ENCODE measurements at regions not wholly inside any gene's neighbourhood (a gene's known extent, or its start where the extent isn't known, plus 50 kb on each side); places are given as distances from the start of the nearest gene placed in this dataset.

- no peak for DNase-seq (ENCODE audit: low spot score)
- H3K36me3 ChIP-seq (ENCODE audit: control insufficient read depth in 4 of 4, insufficient read depth in 3 of 4, low read depth in 1 of 4, low read length in 3 of 4) = no peaks in the 10 kb centered on the region
Measured at GRCh38 chr2:198731842-198732399, 725.8 kb downstream of the SATB2 start.

GRCh38 chr2:198720266-198720665, 737.5 kb downstream of the SATB2 start:
- Histone ChIP-seq H3K4me3 (ENCODE audit: low read depth in 1 of 3, low read length in 3 of 3) (no peak overlapping the region), H3K9ac (ENCODE audit: low read depth in 1 of 2, low read length in 2 of 2) (no peak overlapping the region)
- 78% methylated on average over 3 of the region's 3 CpGs for WGBS
- TF ChIP-seq ATF3 (IDR thresholded peaks at IDR 0.05) = no peak
- TF ChIP-seq REST (IDR thresholded peaks at IDR 0.05) = no peak
- TF ChIP-seq FOXA1 (IDR thresholded peaks at IDR 0.05) = no peak
- no peak for TF ChIP-seq TAF1 (conservative IDR thresholded peaks at IDR 0.05)
- TF ChIP-seq YY1 (IDR thresholded peaks at IDR 0.05) = no peak
- TF ChIP-seq, protein P1, sequence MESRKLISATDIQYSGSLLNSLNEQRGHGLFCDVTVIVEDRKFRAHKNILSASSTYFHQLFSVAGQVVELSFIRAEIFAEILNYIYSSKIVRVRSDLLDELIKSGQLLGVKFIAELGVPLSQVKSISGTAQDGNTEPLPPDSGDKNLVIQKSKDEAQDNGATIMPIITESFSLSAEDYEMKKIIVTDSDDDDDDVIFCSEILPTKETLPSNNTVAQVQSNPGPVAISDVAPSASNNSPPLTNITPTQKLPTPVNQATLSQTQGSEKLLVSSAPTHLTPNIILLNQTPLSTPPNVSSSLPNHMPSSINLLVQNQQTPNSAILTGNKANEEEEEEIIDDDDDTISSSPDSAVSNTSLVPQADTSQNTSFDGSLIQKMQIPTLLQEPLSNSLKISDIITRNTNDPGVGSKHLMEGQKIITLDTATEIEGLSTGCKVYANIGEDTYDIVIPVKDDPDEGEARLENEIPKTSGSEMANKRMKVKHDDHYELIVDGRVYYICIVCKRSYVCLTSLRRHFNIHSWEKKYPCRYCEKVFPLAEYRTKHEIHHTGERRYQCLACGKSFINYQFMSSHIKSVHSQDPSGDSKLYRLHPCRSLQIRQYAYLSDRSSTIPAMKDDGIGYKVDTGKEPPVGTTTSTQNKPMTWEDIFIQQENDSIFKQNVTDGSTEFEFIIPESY (IDR thresholded peaks at IDR 0.05) = no peak
- TF ChIP-seq HNF4A (conservative IDR thresholded peaks at IDR 0.05) = no peak
- TF ChIP-seq EGR1 (IDR thresholded peaks at IDR 0.05; ENCODE audit: low read depth in 2 of 2) = no peak
- no peak for TF ChIP-seq JUND (IDR thresholded peaks at IDR 0.05)
- no peak for TF ChIP-seq RXRA (IDR thresholded peaks at IDR 0.05)
- TF ChIP-seq FOXA2 (IDR thresholded peaks at IDR 0.05) = no peak
- TF ChIP-seq MAX (IDR thresholded peaks at IDR 0.05) = no peak
- no peak for TF ChIP-seq RAD21 (IDR thresholded peaks at IDR 0.05)

More at GRCh38 chr2:198731842-198732399, 725.8 kb downstream of the SATB2 start:
- no peaks in the 10 kb centered on the region for H3K27me3 ChIP-seq (ENCODE audit: control insufficient read depth in 4 of 4, insufficient read depth in 4 of 4, low read length in 3 of 4)
- H3K4me3 ChIP-seq (ENCODE audit: low read depth in 1 of 3, low read length in 3 of 3) = no peak overlapping the region
- H3K4me1 ChIP-seq (ENCODE audit: control insufficient read depth in 4 of 4, insufficient read depth in 4 of 4, low read length in 3 of 4) = no peaks in the 10 kb centered on the region
- no peak overlapping the region for H3K27ac ChIP-seq (ENCODE audit: low read depth in 1 of 2, low read length in 2 of 2)
- no peaks in the 10 kb centered on the region for H3K9me3 ChIP-seq (ENCODE audit: control insufficient read depth in 4 of 4, low read length in 3 of 4)
- 61% methylated on average over 3 of the region's 3 CpGs for WGBS
- H3K9ac ChIP-seq (ENCODE audit: low read depth in 1 of 2, low read length in 2 of 2) = no peak overlapping the region
- TF ChIP-seq JUND (IDR thresholded peaks at IDR 0.05) = no peak
- TF ChIP-seq RXRA (IDR thresholded peaks at IDR 0.05) = no peak
- TF ChIP-seq, protein P1 (IDR thresholded peaks at IDR 0.05) = no peak
- TF ChIP-seq HNF4A (conservative IDR thresholded peaks at IDR 0.05) = no peak
- no peak for TF ChIP-seq YY1 (IDR thresholded peaks at IDR 0.05)
- no peak for TF ChIP-seq CTCF (IDR thresholded peaks at IDR 0.05; ENCODE audit: low read depth, low read length, missing input control)
- TF ChIP-seq NR2F2 (IDR thresholded peaks at IDR 0.05) = no peak
- TF ChIP-seq FOXA2 (IDR thresholded peaks at IDR 0.05) = no peak
- no peak for TF ChIP-seq MAX (IDR thresholded peaks at IDR 0.05)
- TF ChIP-seq SP1 (IDR thresholded peaks at IDR 0.05) = no peak

More at GRCh38 chr2:198720266-198720665, 737.5 kb downstream of the SATB2 start:
- H3K4me1 ChIP-seq (ENCODE audit: control insufficient read depth in 4 of 4, insufficient read depth in 4 of 4, low read length in 3 of 4) = no peaks in the 10 kb centered on the region
- H3K9me3 ChIP-seq (ENCODE audit: control insufficient read depth in 4 of 4, low read length in 3 of 4) = no peaks in the 10 kb centered on the region
- no peaks in the 10 kb centered on the region for H3K36me3 ChIP-seq (ENCODE audit: control insufficient read depth in 4 of 4, insufficient read depth in 3 of 4, low read depth in 1 of 4, low read length in 3 of 4)
- no peaks in the 10 kb centered on the region for H3K27me3 ChIP-seq (ENCODE audit: control insufficient read depth in 4 of 4, insufficient read depth in 4 of 4, low read length in 3 of 4)
- H3K27ac ChIP-seq (ENCODE audit: low read depth in 1 of 2, low read length in 2 of 2) = no peak overlapping the region
- DNase-seq (ENCODE audit: low spot score) = no peak

All from liver (tissue), 8 donors.